ENCODE measurements at regions not wholly inside any gene's neighbourhood (a gene's known extent, or its start where the extent isn't known, plus 50 kb on each side); places are given as distances from the start of the nearest gene placed in this dataset.
"Not testable (repeated sequence)": the region's sequence is repeated elsewhere in the genome, so short reads cannot be mapped to it uniquely, and the experiment has no call there.

- DNase-seq: no peak
These were observed 90.0 kb upstream of the NIPBL start for GRCh38 chr5:36786448-36787012.

GRCh38 chr5:36787365-36788093 lies 89.0 kb upstream of the NIPBL start:
- DNase-seq: no peak

DNA sequence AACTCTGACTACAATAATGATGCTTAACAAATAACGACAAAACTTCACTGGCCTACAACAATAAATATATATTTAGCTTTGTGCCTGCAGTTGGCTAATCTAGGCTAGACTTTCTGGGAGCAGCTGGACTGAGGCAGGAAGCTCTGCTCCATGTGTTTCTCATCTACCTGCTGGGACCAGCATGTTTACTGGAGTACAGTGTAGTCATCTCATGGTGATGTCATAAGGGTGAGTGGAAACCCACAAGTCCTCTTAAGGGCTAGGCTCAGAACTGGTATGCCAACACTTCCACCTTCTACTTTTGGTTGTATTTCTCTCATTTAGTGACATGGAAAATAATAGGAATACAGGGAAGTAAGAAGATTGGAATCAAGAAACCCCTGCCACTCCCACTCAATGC lies 85.7 kb upstream of the NIPBL start:
- DNase-seq: no peak

- no peak for DNase-seq
These were observed 83.9 kb upstream of the NIPBL start for GRCh38 chr5:36792560-36793180.

DNA sequence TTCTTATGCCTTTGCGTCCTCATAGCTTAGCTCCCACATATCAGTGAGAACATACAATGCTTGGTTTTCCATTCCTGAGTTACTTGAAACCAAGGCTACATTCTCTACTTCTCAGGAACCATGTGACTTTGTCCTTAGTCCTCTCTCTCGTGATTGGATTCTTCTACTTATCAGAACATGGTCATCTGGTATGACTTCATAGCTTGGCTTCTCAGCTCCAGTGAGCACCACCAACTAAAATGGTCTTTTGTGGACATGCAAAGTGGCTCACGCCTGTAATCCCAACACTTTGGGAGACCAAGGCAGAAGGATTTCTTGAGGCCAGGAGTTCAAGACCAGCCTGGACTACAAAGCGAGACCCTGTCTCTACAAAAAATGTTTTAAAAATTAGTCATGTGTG lies 81.2 kb upstream of the NIPBL start:
- no peak for DNase-seq

DNA sequence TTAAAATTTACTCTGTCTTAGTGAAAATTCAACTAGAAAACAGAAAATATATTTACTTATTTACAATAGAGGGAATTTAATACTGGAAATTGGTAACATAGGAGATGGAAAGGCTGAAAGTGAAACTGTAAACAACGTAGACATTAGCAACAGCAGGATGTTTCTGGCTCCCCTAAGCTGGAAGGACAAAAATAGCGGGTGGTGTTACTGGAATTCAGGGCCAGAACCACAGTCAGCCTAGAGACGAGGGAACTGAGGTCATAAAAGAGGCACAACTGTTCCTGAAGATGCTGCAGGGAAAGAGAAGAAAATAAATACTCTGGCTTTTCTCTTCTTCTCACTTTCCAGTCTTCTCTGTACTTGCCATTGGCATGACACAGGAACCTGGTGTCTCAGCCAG lies 80.4 kb upstream of the NIPBL start:
- no peak for DNase-seq

DNA sequence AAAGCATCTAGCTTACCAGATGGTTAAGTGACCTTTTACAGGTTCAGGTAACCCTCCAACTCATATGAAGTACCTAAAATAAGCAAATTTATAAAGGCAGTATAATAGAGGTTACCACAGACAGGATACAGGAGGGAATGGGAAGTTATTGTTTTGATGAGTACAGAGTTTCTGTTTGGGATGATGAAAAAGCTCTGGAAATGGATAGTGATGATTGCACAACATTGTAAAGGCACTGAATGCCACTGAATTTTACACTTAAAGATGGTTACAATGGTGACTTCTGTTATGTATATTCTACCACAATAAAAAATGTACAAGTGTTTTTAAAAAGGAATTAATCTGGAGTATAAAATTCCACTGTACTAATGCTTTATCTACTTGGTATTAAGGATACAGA lies 75.0 kb upstream of the NIPBL start:
- DNase-seq: no peak

DNA sequence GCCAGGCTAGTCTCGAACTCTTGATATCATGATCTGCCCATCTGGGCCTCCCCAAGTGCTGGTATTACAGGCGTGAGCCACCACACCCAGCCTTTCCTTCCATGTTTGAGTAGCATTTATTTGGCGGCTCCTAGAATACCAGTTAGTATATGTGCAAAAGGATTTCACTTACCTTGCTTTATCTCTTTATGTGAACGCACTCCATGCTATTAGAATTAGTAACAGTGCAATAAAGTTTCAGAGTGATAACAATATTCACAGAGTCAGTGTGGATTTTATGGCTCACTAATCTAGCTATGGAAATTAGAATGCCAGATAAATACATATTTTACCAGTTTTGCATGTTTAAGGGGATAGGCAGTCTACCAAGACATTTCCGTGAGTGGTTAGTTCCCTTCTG lies 74.4 kb upstream of the NIPBL start:
- DNase-seq: no peak

DNA sequence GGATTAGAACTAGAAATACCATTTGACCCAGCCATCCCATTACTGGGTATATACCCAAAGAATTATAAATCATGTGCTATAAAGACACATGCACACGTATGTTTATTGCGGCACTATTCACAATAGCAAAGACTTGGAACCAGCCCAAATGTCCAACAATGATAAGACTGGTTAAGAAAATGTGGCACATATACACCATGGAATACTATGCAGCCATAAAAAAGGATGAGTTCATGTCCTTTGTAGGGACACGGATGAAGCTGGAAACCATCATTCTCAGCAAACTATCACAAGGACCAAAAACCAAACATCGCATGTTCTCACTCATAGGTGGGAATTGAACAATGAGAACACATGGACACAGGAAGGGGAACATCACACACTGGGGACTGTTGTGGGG lies 63.3 kb upstream of the NIPBL start:
- DNase-seq: not testable (repeated sequence)

GRCh38 chr5:36815871-36816270 lies 60.7 kb upstream of the NIPBL start:
- no peak for DNase-seq

DNA sequence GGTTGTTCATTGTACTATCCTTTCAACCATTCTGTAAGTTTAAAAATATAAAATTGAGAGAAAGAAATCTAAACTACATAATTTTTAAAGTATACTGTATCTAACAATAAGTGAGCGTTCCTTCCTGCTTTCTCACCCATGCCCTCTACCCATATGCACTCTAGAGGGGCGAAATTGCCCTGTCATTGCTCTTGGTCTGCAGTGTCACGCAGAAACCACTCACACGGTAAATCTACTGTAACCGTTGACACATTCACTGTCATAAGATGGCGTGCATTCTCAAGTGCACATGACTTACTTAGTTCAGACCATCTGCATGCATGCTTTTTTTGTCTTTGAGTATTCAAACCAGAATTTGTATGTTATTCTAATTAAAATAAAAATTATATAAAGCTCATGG lies 55.7 kb upstream of the NIPBL start:
- DNase-seq: no peak

GRCh38 chr5:36826694-36827093 lies 49.9 kb upstream of the NIPBL start:
- no peak for DNase-seq
